HG02938 (cell line): ENCODE measurements at regions not wholly inside any gene's neighbourhood (a gene's known extent, or its start where the extent isn't known, plus 50 kb on each side); places are given as distances from the start of the nearest gene placed in this dataset.
"Not testable (repeated sequence)": the region's sequence is repeated elsewhere in the genome, so short reads cannot be mapped to it uniquely, and the experiment has no call there.

Experiments
- ATAC-seq: cut with Tn5 transposase; IDR thresholded peaks from one replicate; pipeline ENCODE4 v1.9.1; 2021; ENCODE audit warnings: mild to moderate bottlenecking, moderate library complexity; ENCODE audit not compliant: unreplicated experiment

GRCh38 chr11:90744169-90744568 lies 521.3 kb upstream of the CHORDC1 start:
- no peak for ATAC-seq

DNA sequence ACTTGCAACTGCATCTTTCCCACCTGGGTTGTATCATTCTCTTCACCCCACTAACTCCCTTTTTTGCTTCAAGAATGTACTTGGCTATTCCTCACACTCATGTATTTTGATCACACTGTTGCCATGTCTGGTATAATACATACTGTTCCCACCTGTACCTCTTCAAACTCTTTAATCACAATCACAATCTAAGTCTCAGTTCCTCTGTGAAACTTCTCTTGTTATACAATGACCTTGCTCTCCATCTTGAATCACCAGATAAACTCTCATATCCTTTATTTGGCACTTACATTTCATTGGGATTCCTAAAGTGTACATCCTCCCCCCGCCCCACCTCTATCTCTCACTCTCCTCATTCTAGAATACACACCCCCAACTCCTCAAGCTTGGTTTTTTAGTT lies 516.0 kb upstream of the CHORDC1 start:
- no peak for ATAC-seq

DNA sequence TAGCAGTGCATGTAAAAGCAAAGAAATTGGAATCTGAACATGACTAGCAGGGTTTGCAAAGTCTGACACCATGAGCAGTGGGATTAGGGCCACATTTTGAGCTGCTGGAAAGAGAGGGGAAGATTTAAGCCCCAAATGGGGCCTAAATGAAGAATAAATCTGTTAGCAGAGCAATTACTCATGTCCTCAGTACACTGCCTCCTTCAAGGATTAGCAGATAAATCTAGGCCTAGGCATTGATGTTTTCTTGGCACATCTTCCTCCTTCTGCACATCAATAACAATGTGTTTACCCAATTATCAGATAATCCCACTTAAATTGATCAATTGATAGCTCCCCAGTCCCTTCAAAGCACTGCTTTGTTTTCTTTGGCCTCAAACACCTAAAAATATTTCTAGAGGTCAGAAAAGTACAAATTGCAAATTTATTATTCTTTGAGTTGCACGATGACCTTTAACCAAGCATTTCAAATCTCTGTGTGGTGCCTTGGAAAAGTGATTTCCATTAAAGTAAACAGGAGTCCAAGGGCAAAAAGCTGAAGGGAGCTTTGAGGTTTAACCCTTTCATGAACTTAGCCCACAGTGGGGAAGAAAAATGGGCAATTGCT lies 514.7 kb upstream of the CHORDC1 start:
- no peak for ATAC-seq

- ATAC-seq: no peak
Measured at GRCh38 chr11:90732486-90732885, 509.6 kb upstream of the CHORDC1 start.

DNA sequence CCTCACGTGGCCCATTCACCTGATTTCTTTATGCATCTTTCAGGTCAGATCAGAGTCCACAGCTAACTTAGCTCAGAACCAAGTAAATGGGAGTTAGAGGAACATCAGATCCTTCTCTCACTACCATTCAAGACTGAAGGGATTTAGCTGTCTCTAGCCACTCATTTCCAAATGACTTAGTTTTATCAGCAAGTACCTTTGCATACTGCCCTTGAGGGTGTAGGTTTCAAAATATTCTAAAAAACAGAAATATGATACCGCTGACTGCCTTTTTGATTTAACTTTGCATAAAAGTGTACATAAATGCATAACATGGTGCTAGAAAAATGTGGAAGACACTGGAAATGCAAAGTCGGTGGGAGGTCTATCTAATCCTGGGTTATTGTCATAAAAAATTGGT lies 500.6 kb upstream of the CHORDC1 start:
- no peak for ATAC-seq

DNA sequence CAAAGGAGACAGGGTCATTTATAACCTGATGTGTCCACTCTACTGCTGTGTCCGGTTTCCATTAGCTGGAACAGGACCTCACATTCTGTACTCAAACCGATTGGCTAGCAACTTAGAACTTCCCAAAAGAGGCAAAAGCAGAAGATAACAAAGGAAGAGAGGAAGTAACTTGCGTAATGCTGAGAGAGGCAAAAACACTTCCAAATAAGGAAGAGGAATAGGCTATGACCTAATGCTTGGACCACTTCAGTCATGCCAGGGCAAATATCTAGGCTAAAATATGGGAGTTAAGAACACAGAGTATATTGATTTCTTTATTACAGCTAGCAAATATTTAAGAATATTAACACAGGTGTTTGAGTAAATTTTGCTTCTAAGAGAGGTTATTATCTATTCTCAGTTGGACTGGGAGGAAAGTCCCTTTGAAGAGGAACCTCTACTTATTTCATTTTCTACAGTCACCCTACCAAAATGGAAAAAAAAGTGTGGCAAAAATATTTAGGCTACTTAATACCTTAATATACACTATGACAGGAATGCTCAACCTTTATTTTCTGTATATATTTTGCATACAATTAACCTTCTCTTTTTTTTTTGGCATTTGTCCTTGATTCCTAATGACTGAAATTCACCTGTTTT lies 499.8 kb upstream of the CHORDC1 start:
- ATAC-seq: no peak

DNA sequence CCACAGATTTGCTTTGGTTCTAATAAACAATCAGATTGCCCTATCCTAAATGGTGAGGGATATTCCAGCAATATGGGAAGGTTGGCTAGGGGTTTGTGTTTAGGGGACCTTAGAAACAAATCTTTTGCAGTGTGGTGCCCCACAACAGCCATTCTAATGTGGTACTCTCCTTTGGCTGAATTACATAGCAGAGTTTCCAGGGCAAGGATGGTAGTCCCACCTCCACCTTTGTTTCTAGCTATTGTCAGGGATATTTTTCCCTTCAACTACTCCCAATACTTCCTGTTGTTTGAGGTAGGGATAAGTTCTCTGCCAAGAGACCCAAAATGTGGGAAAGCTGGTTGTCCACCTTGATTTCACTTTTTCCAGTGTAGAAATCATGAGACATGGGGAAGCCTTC lies 494.7 kb upstream of the CHORDC1 start:
- no peak for ATAC-seq

- ATAC-seq: no peak
Measured at GRCh38 chr11:90705661-90706060, 482.8 kb upstream of the CHORDC1 start.

- ATAC-seq: no peak
Measured at GRCh38 chr11:90704510-90704909, 481.7 kb upstream of the CHORDC1 start.

GRCh38 chr11:90701716-90702115 lies 478.9 kb upstream of the CHORDC1 start:
- no peak for ATAC-seq

- ATAC-seq: peak; percentile 65
Measured at GRCh38 chr11:90700789-90701439, 478.1 kb upstream of the CHORDC1 start.

DNA sequence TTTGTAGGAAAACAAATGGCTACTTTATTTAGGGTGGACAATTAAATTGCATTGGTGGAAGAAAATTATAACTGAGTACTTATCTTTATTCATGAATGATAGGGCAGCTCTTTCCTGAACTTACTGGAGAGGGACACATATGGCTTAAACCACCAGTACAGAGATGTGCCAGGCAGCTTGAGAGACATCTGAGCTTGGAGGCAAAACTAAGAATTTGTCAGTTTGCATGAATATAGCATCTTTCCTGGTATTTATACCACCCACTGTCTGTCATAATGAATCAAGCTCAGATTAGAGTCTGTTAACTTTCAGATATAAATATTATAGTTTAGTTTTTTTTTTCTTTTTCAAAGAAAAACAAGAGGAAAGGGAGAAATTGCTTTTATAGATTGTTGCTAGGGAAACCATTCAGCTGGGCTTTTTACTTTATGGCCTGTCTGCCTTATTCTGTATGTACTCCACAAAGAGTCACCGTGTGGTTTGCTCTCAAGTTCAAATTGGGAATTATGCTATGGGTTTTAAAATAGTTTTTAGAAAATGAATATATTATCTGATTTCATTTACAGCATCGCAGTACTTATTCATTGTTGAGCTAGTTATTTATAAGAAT lies 477.0 kb upstream of the CHORDC1 start:
- ATAC-seq: no peak

- ATAC-seq: no peak
Measured at GRCh38 chr11:90698238-90698637, 475.4 kb upstream of the CHORDC1 start.

DNA sequence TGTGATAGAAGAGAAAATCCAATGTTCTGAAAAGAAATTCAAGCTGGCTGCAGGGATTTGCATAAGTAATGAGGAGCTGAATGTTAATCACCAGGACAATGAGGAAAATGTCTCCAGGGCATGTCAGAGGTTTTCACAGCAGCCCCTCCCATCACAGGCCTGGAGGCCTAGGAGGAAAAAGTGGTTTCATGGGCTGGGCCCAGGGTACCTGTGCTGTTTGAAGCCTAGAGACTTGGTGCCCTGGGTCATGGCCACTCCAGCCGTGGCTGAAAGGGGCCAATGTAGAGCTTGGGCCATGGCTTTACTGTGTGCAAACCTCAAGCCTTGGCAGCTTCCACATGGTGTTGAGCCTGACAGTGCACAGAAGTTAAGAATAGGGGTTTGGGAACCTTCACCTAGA lies 452.6 kb upstream of the CHORDC1 start:
- ATAC-seq: not testable (repeated sequence)

GRCh38 chr11:90669094-90669493 lies 446.2 kb upstream of the CHORDC1 start:
- ATAC-seq: no peak

- no peak for ATAC-seq
Measured at GRCh38 chr11:90668502-90668901, 445.7 kb upstream of the CHORDC1 start.

DNA sequence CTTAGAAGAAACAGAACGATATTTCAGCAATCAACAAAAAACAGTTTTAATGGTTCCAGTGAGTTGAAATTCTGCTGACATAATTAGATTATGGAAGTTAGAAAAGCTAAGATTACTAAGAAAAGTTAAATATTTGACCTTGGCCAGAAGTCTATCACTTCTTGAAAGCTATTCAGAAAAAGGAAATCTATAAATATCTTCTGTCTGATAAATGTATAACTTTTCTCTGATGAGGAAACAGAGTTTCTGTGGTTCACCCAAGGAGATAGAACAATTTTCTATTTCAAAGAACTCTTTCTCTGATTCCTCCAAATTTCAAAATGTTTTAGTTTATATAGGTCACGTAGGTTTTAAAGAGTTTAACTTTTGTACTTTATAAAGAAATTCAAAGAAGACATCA lies 438.4 kb upstream of the CHORDC1 start:
- ATAC-seq: peak; percentile 88

DNA sequence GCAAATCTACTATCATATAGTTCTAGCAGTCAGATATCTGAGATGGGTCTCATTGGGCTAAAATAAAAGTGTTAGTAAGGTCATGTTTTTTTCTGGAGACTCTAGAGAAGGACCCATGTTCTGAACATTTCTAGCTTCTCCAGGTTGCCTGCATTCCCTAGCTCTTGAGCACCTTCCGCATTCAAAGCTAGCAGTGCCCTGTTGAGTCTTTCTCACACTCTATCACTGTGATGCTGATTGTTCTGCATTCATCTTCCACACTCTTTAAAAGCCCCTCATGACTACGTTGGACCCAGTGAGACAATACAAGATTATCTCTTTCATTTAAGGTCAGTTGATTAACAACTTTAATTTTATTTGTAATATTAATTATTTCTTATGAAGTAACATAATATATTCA lies 433.3 kb upstream of the CHORDC1 start:
- ATAC-seq: no peak

- no peak for ATAC-seq
Measured at GRCh38 chr11:90650153-90650552, 427.3 kb upstream of the CHORDC1 start.

GRCh38 chr11:90646706-90647105 lies 423.9 kb upstream of the CHORDC1 start:
- no peak for ATAC-seq

- no peak for ATAC-seq
Measured at GRCh38 chr11:90646266-90646665, 423.4 kb upstream of the CHORDC1 start.

DNA sequence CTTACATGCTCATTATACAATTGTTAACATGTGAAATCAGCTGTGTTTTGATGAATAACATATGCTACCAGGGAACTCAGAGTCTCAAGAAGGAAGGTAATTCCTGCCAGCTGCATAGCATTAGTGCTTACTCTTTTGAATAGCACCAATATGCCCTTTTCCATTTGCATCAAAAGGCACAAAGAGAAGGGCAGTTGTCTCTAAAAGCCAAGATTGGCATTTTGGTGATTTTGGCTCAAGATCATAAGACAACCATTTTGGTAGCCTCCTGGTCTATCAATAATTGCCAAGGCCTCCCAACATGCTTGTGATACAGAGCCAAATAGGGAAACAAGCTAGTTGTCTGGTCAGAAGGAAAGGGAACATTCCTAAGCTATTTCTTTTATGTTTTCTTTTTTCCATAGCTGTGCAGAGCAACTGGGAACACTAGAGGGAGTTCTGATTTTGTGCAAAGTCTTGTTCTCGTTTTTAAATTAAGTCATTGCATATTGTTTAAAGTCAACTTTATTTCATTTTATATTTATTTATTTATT lies 416.7 kb upstream of the CHORDC1 start:
- ATAC-seq: no peak
